Testis (tissue), 2 donors: ENCODE measurements at regions not wholly inside any gene's neighbourhood (a gene's known extent, or its start where the extent isn't known, plus 50 kb on each side); places are given as distances from the start of the nearest gene placed in this dataset.

Experiments used
- POLR2A ChIP-seq: fragments of 450-650 bp; IDR thresholded peaks from one replicate; pipeline ENCODE4 v1.6.1; 2017; ENCODE audit warnings: antibody characterized with exemption, mild to moderate bottlenecking, moderate library complexity
- TF ChIP-seq, protein P1 (sequence below), 3 experiments: fragments of 450-650 bp in 2 of 3; fragments of 200-600 bp in 1 of 3; sonication (generic) in 1 of 3; IDR thresholded peaks; one replicate each; pipeline ENCODE4 v1.5.1; 2016 to 2019; ENCODE audit warnings: antibody characterized with exemption in 3 of 3, mild to moderate bottlenecking in 2 of 3, moderate library complexity in 1 of 3

GRCh38 chr9:18159254-18159653 is 314.7 kb upstream of the ADAMTSL1 start:
- TF ChIP-seq, protein P1, sequence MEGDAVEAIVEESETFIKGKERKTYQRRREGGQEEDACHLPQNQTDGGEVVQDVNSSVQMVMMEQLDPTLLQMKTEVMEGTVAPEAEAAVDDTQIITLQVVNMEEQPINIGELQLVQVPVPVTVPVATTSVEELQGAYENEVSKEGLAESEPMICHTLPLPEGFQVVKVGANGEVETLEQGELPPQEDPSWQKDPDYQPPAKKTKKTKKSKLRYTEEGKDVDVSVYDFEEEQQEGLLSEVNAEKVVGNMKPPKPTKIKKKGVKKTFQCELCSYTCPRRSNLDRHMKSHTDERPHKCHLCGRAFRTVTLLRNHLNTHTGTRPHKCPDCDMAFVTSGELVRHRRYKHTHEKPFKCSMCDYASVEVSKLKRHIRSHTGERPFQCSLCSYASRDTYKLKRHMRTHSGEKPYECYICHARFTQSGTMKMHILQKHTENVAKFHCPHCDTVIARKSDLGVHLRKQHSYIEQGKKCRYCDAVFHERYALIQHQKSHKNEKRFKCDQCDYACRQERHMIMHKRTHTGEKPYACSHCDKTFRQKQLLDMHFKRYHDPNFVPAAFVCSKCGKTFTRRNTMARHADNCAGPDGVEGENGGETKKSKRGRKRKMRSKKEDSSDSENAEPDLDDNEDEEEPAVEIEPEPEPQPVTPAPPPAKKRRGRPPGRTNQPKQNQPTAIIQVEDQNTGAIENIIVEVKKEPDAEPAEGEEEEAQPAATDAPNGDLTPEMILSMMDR (IDR thresholded peaks at IDR 0.05) = no peak
- TF ChIP-seq POLR2A = no peak
